HG02973 (cell line): ENCODE measurements at regions not wholly inside any gene's neighbourhood (a gene's known extent, or its start where the extent isn't known, plus 50 kb on each side); places are given as distances from the start of the nearest gene placed in this dataset.
"Not testable (repeated sequence)": the region's sequence is repeated elsewhere in the genome, so short reads cannot be mapped to it uniquely, and the experiment has no call there.

Experiments
- ATAC-seq: cut with Tn5 transposase; IDR thresholded peaks from one replicate; pipeline ENCODE4 v1.9.1; 2021; ENCODE audit warnings: moderate library complexity; ENCODE audit not compliant: unreplicated experiment

DNA sequence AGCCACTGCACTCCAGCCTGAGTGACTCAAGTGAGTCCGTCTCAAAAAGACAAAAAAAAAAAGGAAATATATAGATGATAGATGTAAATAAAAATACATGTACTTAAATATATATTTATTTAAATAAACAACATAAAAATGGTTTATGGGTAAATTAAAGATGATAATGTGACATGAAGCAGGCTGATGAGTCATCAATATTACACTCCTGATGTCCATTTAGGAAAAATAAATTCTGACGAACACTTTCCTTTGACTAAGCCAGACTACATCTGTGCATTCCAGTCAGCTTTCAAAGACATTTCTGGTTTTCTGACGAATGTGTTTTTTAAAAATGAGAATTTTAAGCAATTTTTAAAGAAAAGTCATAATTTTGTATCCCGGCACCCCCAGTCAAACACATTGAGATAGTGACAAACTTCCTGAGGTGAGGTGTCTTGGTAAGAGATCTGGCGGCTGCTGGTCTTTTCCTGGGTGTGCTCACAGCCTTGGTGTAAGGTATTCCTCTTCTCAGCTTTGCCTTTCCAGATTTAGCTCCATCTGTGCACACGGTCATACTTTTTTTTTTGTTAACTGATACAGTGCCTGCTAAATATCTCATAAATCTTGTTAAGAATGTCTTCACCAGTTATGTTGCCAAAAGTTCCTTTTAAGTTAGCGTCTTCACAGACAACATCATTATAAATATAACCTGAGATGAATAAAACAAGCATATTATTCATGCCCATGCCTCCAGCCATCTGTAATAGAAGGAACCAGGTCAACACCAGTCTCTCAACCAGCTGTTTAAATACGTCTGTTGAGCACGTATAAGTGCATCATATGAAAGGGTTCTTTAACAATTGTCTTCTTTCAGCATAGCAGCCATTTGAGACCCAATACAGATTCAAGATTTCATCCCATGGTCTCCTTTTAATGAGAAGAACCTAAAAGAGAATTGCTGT lies 214.5 kb upstream of the PLD5 start:
- no peak for ATAC-seq

DNA sequence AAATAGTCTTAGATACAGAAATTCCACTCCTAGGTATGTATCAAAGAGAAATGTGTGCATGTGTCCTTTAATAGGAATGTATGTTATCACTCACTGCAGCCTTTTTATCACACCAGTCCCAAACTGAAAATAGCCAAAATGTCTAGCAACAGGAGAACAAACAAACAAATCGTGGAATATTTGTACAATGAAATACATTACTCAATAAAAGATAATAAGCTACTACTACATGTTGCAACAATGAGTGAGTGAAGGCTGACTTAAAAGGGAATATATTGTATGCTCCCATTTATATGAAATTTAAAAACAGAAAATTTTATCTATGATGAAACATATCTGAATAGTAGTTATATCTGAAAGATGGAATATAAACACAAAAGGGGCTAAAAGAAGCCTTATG lies 212.1 kb upstream of the PLD5 start:
- no peak for ATAC-seq

DNA sequence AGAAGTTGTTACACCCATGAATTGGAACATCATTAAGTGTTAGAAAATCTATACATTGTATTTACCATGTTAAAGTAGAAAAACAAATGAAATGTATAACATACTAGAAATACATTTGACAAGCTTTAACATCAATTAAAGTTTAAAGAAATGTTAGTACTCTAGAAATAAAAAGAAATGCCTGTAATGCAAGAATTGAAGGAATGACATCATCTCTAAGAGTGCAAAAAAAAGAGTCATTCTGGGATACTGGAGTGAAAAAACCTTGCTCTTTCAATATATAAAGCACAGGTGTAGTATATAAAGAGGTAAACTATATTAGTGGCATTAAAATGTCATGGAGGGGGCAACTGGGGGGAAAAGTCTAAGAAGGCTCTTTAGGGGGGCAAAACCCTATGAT lies 210.8 kb upstream of the PLD5 start:
- no peak for ATAC-seq

GRCh38 chr1:242731446-242731845 lies 206.9 kb upstream of the PLD5 start:
- no peak for ATAC-seq

- ATAC-seq = no peak
Observed at GRCh38 chr1:242728696-242729095, 204.2 kb upstream of the PLD5 start.

DNA sequence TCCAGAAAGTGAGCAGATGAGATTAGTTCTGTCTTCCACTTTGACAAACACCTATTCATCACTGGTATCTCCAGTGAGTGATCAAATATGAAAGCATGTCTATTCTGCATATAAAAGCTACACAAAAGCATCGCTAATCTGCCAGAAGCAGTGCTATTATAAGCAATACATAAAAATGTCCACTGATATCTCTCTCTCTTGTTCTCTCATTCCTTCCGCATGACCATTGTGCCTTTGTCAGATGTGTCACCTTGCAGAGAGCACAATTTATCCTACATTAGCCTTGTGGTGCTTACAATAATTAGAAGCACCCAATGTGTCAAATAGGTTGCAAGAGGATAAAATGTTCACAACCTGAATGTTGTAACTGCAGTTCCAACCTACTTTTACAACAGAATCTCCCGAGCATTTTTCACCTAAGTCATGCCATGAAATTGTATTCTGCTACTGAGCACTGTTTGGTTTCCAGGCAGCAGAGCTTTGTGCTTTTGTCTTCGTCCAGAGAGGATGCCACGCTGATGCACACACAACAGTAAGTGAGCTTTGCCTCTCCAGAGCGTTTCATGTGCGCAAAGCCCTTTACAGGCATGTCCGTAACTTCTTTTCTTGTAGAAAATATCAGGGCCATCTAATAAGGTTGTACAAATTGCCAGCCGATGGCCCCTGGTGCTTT lies 198.7 kb upstream of the PLD5 start:
- no peak for ATAC-seq

GRCh38 chr1:242718967-242719366 lies 194.5 kb upstream of the PLD5 start:
- ATAC-seq = no peak

GRCh38 chr1:242712248-242712647 lies 187.8 kb upstream of the PLD5 start:
- ATAC-seq = no peak

GRCh38 chr1:242710847-242711246 lies 186.3 kb upstream of the PLD5 start:
- no peak for ATAC-seq

DNA sequence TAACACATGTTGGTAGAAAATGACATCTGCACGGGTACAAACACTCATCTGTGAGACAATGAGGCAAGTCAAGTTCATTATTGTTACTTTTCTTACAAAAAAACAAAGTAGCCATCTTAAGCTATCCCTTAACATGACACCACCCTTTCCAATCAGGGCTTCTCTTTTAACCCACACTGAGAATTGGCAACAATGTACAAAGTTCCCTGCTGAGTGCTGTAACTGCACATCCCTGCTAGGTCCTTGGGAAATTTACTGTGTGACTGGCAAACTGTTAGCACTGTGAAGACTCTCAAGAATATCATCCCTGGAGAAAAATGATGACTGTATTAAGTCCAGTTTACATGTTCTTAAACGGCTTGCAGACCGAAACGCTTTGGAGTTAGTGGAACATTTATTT lies 185.8 kb upstream of the PLD5 start:
- no peak for ATAC-seq

- ATAC-seq = no peak
Observed at GRCh38 chr1:242703467-242703866, 179.0 kb upstream of the PLD5 start.

DNA sequence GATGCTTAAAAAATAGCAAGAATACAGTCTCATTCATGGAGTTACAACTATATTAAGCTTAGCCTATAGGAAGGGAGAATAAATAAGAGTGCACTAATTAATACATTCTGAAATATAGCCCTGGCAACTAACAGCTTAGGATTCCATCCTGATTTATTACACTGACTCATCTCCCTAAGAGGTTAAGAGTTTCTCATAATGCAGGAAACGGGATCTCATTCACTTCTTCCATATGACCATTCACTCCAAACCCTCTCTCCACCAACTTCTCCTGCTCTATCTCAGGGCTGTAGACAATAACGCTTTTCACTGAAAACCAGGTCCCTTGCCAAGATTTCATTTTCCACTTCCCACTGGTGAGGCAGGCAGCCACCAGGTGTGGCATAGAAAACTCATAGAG lies 168.5 kb upstream of the PLD5 start:
- ATAC-seq = no peak

GRCh38 chr1:242691610-242691945 lies 167.1 kb upstream of the PLD5 start:
- ATAC-seq = no peak

GRCh38 chr1:242690849-242691609 lies 166.5 kb upstream of the PLD5 start:
- ATAC-seq = no peak

DNA sequence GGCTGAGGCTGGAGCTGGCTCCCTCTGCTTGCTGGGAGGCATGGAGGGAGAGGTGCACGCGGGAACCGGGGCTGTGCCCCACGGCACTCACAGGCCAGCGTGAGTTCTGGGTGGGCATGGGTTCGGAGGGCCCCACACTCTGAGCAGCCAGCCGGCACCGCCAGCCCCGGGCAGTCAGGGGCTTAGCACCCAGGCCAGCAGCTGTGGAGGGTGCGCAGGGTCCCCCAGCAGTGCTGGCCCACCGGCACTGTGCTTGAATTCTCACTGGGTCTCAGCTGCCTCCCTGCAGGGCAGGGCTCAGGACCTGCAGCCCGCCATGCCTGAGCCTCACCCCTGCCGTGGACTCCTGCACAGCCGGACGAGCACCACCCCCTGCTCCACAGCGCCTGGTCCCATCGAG lies 164.9 kb upstream of the PLD5 start:
- no peak for ATAC-seq

GRCh38 chr1:242674951-242675645 lies 150.6 kb upstream of the PLD5 start:
- ATAC-seq = no peak

GRCh38 chr1:242673652-242674051 lies 149.2 kb upstream of the PLD5 start:
- ATAC-seq = no peak

- ATAC-seq = not testable (repeated sequence)
Observed at GRCh38 chr1:242673165-242673564, 148.7 kb upstream of the PLD5 start.

DNA sequence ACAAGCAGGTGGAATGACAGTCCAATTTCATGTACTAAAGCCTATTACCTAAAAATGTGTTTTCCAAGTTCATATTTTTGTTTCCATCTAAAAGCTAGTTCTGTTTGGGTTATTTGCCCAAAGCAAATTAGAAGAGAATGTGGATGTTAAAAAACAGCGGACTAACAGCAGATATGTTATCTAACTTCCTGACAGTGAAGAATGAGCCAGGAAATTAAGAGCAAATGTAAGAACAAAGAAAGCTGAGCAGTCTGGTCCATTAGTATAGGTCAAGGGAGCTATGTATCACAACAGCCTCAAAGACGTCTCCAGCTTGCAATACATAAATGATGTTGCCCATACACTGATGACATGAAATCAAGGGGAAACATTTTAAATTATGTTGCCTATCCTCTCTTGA lies 145.5 kb upstream of the PLD5 start:
- ATAC-seq = no peak

DNA sequence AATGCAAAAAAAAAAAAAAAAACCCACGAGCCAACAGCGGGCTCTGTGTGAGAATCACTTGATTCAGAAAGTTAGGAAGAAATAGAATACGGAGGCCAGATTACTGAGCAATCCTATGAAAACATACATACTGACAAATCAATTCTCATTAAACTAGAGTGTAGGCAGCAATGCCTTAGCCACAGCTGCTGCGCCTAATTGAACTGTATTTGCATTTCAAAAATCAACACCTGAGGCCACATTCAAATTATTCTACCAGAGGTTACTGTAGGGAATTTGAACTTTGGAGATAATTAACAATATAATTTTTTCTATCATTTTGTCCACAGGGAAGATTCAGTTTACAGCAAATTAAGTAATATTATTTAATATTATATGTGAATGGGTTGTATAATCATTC lies 138.4 kb upstream of the PLD5 start:
- no peak for ATAC-seq

- ATAC-seq = not testable (repeated sequence)
Observed at GRCh38 chr1:242653772-242654171, 129.3 kb upstream of the PLD5 start.
